ENCODE measurements at regions not wholly inside any gene's neighbourhood (a gene's known extent, or its start where the extent isn't known, plus 50 kb on each side); places are given as distances from the start of the nearest gene placed in this dataset.

- no peak for TF ChIP-seq USF2 (IDR thresholded peaks at IDR 0.05; ENCODE audit: low read length)
- no peak for TF ChIP-seq POLR2A (IDR thresholded peaks at IDR 0.05; ENCODE audit: control extremely low read depth in 1 of 2, low read depth in 2 of 2, low read length in 2 of 2)
- TF ChIP-seq CTCF (IDR thresholded peaks at IDR 0.05; ENCODE audit: control extremely low read depth in 1 of 3, insufficient read depth in 1 of 3, low read depth in 1 of 3, low read length in 3 of 3) = no peak
- no peak for TF ChIP-seq ATF2 (IDR thresholded peaks at IDR 0.05; ENCODE audit: low read length)
- TF ChIP-seq TAF1 (IDR thresholded peaks at IDR 0.05; ENCODE audit: low read depth, low read length) = no peak
- no peak for TF ChIP-seq EGR1 (IDR thresholded peaks at IDR 0.05; ENCODE audit: borderline replicate concordance, low read depth, low read length)
- no peak for TF ChIP-seq EZH2 (IDR thresholded peaks at IDR 0.05; ENCODE audit: low read depth, low read length, severe bottlenecking)
- no peak for TF ChIP-seq MAFK (IDR thresholded peaks at IDR 0.05; ENCODE audit: low read depth, low read length)
- no peak for TF ChIP-seq RAD21 (IDR thresholded peaks at IDR 0.05 in 1 of 2, conservative IDR thresholded peaks at IDR 0.05 in 1 of 2; ENCODE audit: low read depth in 2 of 2, low read length in 2 of 2)
- no peak for TF ChIP-seq CHD7 (IDR thresholded peaks at IDR 0.05; ENCODE audit: insufficient replicate concordance, low read length)
Measured at GRCh38 chrX:9153300-9153699, 119.4 kb upstream of the FAM9B start.
